HG03196 (cell line): ENCODE measurements at regions not wholly inside any gene's neighbourhood (a gene's known extent, or its start where the extent isn't known, plus 50 kb on each side); places are given as distances from the start of the nearest gene placed in this dataset.

Source experiments
- ATAC-seq: cut with Tn5 transposase; IDR thresholded peaks from one replicate; pipeline ENCODE4 v1.9.1; 2021; ENCODE audit not compliant: unreplicated experiment

DNA sequence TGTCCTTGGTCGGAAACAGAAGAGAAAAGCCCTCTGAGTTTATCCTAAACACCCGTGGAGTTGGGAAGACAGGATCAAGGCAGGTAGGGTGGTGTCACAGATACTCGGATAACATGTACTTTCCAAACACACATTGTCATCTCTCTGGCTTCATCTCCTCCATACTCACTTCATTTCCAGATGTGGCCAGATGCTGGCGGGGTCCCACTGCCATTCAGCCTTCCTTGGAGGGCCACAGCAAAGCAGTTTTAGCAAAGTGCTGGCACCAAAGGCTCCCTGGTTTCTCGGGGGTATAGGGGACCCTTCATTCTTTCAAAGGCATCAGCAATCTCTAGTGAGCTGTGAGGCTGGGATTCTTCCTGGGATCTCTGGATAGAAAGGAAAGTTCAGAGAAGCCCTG is 539.5 kb downstream of the TCERG1L start:
- ATAC-seq: no peak

DNA sequence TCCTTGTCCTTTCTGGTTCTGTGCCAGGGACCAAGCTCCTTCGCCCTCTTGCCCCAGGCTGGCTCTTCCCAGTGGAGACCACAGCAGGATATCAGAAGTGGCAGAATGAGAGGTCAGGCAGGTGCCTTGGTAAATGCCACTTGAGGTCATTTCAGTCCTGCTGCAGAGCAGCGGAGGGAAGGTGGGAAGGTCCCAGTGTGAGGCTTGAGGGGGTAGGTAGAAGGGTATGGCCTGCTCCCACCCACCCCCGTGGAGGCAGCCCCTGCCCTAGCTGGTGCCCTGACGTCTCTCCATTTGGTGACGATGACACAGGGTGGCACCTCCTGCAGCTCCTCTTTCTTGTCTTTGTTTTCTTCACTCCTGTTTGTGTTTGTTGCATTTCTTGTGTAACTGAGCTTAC is 538.8 kb downstream of the TCERG1L start:
- no peak for ATAC-seq

DNA sequence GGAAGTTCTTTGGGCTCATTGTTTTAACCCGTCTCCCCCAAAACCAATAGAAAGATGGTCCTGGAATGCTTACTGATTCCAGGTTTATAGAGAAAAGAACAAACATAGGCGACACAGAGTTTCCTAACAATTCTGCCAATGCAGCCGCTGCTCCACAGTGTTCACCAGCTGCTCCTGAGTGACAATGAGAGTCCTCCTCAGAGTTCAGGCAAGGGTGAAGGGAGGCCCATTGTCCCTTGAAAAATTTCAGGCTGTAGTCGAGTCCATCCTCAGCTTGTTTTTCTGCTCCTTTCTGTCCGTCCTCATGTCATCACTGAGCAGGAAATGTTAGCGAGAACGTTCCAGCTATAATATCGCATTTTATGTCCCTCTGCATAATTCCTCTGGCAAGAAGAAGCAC is 537.6 kb downstream of the TCERG1L start:
- ATAC-seq: no peak

DNA sequence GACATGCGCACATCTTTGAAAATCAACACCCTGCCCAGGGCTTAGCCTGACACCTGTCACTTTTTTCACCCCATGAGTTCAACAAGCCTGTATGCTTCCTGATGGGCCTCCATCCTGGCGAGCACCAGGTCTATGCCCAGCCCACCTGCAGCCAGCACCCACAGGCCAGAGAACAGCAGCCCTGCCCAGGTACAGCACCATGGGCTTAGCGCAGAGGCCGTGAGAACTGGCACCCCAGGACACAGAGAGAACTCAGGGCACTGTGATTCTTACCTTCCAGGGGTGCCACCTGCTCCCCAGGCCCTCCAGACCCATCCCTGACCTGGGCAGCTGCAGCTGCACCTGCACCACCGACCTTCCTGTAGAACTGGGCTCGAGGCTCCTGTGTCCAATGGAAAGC is 536.6 kb downstream of the TCERG1L start:
- ATAC-seq: no peak

DNA sequence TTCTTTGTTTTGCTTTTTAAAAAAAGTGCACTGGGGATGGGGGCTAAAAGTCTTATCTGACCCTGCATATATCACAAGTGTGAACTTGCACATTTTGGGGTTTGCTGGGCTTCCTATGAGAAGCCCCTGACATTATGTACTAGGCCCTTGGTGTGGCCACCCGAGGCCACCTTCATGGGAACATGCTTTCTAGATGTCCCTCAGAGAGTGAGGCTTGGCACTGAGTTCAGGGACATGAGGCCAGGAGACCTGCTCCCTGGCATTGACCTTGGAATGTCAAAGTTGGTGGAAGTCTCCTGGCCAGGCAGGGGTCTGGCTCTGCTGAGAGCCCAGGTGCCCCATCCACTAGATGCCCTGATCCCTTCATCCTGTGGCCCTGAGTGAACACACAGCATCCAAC is 536.2 kb downstream of the TCERG1L start:
- no peak for ATAC-seq

GRCh38 chr10:130776724-130777123 is 534.8 kb downstream of the TCERG1L start:
- ATAC-seq: no peak

DNA sequence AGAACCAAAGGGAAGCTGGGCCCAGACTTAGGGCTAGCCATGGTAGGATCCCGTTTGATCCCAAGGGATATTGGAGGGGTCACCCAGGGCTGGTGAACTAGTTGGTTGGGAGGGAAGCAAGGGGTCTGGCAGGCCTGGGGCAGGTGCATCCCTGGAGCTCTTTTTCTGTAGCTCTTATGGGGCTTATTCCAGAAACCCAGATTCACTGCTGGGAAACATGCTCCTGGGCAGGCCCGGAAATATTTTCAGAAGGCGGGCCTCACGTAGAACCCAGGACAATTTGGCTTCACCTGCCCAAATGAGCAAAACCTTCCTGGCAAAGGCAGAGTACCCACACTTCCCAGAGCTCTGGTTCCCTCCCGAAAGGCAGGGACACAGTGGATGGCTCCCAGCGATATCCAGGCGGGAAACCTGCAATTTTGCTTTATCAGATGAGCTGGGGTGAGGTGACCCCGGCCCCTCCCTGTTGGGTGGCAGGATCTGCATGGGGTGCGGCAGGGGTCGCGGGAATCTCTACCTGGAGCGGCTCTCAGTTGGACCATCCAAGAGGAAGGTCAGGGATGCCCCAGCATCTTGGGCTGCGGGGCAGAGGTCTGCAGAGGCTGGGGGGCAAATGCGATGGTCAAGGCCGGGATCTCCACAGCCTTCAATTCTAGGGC is 533.9 kb downstream of the TCERG1L start:
- ATAC-seq: no peak

DNA sequence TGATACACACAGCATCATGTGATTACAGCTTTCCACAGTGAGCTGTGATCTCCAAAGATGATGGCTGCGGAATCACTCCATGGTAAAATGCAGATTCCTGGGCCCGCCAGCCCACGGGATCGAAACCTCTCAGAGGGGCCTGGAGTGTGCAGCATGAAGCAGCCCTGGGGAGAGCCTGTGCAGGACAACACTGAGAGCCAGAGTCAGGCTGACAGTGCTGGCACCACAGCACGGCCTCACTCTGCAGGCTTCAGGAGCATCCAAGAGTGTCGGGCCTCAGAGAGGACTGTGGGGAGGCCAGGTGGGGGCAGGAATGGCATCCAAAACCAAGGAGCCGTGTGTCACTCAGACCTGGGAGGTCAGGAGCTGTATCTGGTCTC is 533.4 kb downstream of the TCERG1L start:
- ATAC-seq: no peak

DNA sequence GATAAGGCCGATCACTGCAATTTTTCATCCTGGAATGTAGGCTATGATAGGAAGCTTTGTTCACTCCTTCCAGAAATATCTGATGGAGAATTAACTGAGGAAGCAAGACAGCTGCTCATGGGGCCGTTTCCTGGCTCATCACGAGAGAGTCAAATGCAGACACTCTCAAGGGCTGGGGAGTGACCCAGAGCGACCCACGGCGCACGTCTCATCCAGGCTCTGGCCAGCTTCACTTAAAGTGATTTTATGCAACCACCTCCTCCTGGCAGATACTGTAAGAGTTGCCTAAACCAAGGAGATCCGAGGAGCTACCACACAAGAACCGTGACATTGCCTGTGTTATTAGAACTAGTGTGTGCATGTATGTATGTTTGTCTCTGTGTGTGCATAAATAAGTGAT is 530.8 kb downstream of the TCERG1L start:
- ATAC-seq: no peak

DNA sequence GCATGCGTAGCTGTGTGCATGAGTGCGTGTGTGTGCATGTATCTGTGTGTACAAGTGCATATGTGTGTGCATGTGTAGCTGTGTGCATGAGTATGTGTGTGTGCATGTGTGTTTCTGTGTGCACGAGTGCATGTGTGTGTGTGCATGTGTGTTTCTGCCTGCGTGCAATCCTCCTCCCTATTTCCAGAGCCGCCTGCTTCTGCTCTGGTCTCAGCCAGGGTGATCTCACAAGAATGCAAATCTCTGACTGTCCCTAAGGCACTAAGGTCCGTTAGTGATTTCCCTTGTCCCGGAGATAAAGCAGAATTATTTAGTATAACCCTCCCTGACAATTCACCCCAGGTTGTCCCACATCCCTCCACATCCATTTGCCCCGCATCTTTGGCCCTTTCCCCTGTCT is 530.3 kb downstream of the TCERG1L start:
- ATAC-seq: no peak

DNA sequence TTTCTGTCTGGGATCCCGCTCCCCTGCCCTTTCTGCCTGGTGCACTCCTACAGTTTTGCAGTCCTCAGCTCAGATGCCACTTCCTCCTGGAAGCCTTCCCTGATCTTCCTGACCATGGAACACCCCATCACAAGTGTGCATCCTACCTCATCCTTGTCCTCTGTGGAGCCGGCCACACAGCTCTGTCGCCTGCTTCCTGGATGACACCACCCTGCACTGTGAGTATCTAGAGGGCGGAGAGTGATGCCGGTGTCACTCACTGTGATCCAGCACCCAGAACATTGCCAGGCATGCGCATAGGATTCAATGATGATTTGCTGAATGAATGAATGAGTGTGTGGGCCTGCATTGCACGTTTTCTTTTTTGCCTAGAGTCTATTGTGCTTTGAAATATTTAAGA is 529.9 kb downstream of the TCERG1L start:
- ATAC-seq: no peak

GRCh38 chr10:130782467-130782866 is 529.1 kb downstream of the TCERG1L start:
- ATAC-seq: no peak

DNA sequence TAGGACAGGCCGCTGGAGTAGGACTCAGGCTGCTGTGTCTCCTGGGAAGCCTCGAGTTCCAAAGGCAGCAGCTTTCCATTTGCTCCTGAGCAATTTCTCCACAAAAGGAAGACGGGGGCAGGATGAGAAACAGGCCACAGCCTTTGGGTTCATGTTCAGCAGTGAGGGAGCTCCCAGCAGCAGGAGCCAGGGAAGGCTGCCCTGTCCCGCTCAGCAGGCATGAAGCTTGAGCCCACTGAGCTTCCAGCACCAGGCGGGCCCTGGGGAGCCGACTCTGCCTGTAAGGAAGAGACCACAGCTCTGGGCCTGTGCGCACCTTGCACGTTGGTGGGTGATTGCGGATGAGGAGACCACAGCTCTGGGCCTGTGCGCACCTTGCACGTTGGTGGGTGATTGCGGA is 527.2 kb downstream of the TCERG1L start:
- ATAC-seq: no peak

DNA sequence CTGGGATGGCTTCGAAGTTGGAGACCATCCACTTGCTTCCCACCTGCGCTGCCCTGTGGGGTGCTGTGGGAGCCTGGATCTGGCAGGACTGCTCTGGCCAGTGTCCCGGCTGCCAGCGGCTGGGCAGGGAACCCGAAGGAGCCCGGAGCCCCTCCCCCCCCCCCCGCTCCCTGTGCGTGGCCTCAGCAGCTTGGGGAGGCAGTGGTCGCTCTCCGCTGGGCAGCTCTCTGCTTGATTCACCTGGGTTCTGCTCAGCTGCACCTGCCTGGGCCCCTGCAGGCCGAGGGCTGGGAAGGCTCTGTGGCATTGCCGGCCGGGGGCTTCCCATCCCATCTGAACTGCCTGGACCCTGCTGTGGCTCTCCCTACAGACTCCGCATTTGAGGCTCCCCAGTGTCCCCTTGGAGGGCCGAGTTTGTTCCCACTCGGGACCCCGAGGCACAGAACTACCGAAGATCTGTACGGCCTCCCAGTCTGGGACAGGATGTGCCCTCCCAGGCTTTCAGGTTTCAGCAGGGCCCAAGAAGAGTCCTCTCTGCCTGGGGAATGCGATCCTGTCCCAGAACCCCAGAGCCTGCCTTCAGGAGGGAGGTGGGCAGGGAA is 525.1 kb downstream of the TCERG1L start:
- no peak for ATAC-seq

- ATAC-seq: no peak
Measured at GRCh38 chr10:130787243-130787642, 524.3 kb downstream of the TCERG1L start.

- ATAC-seq: no peak
Measured at GRCh38 chr10:130787821-130788220, 523.7 kb downstream of the TCERG1L start.

- no peak for ATAC-seq
Measured at GRCh38 chr10:130790339-130790738, 521.2 kb downstream of the TCERG1L start.

GRCh38 chr10:130792096-130792845 is 519.2 kb downstream of the TCERG1L start:
- no peak for ATAC-seq

GRCh38 chr10:130795819-130796218 is 515.7 kb downstream of the TCERG1L start:
- ATAC-seq: no peak

DNA sequence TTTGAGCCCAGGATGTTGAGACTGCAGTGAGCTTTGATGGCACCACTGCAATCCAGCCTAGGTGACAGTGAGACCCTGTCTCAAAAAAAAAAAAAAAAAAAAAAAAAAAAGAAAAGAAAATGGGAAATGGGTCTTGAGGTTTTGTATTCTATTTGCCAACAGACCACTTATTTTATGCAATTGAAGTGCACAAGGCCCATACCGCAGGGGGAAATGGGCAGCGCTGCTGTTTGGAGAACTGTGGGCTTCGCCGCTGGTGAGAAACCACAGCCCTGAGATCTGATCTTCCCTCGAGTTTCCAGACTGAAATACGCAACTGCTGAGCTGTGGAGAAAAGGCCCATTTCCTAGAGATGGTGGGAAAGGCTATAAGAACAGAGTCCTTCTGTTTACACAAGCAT is 512.0 kb downstream of the TCERG1L start:
- ATAC-seq: no peak

- ATAC-seq: no peak
Measured at GRCh38 chr10:130800281-130800680, 511.2 kb downstream of the TCERG1L start.

GRCh38 chr10:130801276-130801675 is 510.2 kb downstream of the TCERG1L start:
- ATAC-seq: no peak
